ENCODE measurements at regions not wholly inside any gene's neighbourhood (a gene's known extent, or its start where the extent isn't known, plus 50 kb on each side); places are given as distances from the start of the nearest gene placed in this dataset.
A peak's percentile ranks its signal among the peaks of the same experiment; 100 is the strongest.

- TF ChIP-seq, protein P1, sequence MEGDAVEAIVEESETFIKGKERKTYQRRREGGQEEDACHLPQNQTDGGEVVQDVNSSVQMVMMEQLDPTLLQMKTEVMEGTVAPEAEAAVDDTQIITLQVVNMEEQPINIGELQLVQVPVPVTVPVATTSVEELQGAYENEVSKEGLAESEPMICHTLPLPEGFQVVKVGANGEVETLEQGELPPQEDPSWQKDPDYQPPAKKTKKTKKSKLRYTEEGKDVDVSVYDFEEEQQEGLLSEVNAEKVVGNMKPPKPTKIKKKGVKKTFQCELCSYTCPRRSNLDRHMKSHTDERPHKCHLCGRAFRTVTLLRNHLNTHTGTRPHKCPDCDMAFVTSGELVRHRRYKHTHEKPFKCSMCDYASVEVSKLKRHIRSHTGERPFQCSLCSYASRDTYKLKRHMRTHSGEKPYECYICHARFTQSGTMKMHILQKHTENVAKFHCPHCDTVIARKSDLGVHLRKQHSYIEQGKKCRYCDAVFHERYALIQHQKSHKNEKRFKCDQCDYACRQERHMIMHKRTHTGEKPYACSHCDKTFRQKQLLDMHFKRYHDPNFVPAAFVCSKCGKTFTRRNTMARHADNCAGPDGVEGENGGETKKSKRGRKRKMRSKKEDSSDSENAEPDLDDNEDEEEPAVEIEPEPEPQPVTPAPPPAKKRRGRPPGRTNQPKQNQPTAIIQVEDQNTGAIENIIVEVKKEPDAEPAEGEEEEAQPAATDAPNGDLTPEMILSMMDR (IDR thresholded peaks at IDR 0.05; ENCODE audit: unreplicated experiment), result no peak
- peaks cover 6% of the 10 kb centered on the region for H3K4me1 Mint-ChIP-seq
- H3K27ac Mint-ChIP-seq, result peak overlapping the region; percentile 30
- H3K9me3 Mint-ChIP-seq, result peaks cover 24% of the 10 kb centered on the region
- DNase-seq (ENCODE audit: low spot score in 2 of 2, unreplicated experiment in 2 of 2), result no peak
- H3K36me3 Mint-ChIP-seq, result no peaks in the 10 kb centered on the region
- no peak overlapping the region for H3K4me3 Mint-ChIP-seq
- peaks cover 11% of the 10 kb centered on the region for H3K27me3 Mint-ChIP-seq (ENCODE audit: low read depth)
These were observed 72.0 kb upstream of the BACE2 start for GRCh38 chr21:41095983-41096382.

DNA sequence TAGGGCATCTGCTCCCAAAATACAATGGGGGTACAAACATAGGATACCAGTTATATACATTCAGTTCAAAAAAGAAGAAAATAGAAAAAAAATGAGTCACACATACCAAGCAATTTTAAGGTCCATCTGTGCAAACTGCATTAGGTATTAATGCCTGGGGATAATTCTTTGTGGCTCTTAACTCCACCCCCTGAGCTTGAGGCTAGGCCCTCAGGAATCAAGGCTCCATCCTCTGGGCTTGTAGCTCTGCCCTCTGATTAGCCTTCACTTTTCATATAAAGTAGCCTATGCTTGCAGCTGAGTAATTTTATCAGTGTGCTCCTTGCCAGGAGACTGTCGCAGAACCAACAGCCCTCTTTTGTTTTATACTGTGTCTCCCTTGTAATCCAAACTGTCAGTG lies 69.9 kb upstream of the BACE2 start:
- no peak overlapping the region for H3K4me3 Mint-ChIP-seq
- no peak overlapping the region for H3K27ac Mint-ChIP-seq
- H3K36me3 Mint-ChIP-seq, result no peaks in the 10 kb centered on the region
- peaks cover 14% of the 10 kb centered on the region for H3K4me1 Mint-ChIP-seq
- peaks cover 24% of the 10 kb centered on the region for H3K9me3 Mint-ChIP-seq
- peaks cover 14% of the 10 kb centered on the region for H3K27me3 Mint-ChIP-seq (ENCODE audit: low read depth)
- TF ChIP-seq, protein P1 (IDR thresholded peaks at IDR 0.05; ENCODE audit: unreplicated experiment), result no peak
- DNase-seq (ENCODE audit: low spot score in 2 of 2, unreplicated experiment in 2 of 2), result no peak

GRCh38 chr21:41098481-41099042 lies 69.4 kb upstream of the BACE2 start:
- TF ChIP-seq, protein P1 (IDR thresholded peaks at IDR 0.05; ENCODE audit: unreplicated experiment), result no peak
- DNase-seq (ENCODE audit: low spot score in 2 of 2, unreplicated experiment in 2 of 2), result no peak

DNA sequence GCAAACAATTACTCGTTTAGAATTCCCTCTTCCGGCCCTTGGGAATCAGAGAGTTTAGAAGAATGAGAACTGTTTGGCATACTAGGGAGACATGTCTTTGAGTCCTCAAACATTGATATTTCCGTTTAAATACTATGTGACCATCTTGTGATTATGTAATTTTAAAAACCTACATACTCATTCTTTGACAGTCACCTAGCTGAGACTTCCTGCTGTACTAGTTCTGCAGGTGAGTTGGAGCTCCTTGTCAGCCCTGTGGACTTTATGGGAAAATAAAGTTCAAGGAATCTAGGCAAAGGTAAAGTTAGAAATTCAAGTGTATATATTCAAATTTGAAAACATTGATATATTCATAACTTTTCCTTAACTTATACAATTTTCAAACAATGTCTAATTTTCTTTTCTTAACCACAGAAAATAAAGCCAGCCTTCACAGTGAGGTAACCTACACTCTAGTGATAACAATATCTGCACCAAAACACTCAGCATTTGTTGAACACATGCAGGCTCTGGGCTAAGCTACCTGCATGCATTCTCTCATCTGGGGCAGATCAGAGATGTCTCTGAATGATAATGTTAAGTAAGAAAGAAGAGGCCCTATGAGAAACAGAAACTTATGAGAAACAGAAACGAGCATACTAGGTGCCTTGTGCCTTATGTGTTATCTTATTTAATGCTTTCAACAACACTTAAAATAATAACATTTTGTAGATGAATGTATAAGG lies 67.0 kb upstream of the BACE2 start:
- Mint-ChIP-seq H3K27me3 (ENCODE audit: low read depth) (peaks cover 32% of the 10 kb centered on the region), H3K27ac (no peak overlapping the region), H3K4me3 (no peak overlapping the region), H3K36me3 (no peaks in the 10 kb centered on the region), H3K4me1 (peaks cover 10% of the 10 kb centered on the region), H3K9me3 (peaks cover 24% of the 10 kb centered on the region)
- TF ChIP-seq, protein P1 (IDR thresholded peaks at IDR 0.05; ENCODE audit: unreplicated experiment), result no peak
- no peak for DNase-seq (ENCODE audit: low spot score in 2 of 2, unreplicated experiment in 2 of 2)

More at GRCh38 chr21:41098481-41099042, 69.4 kb upstream of the BACE2 start:
- peaks cover 24% of the 10 kb centered on the region for H3K9me3 Mint-ChIP-seq
- no peak overlapping the region for H3K4me3 Mint-ChIP-seq
- H3K36me3 Mint-ChIP-seq, result no peaks in the 10 kb centered on the region
- peaks cover 14% of the 10 kb centered on the region for H3K4me1 Mint-ChIP-seq
- H3K27ac Mint-ChIP-seq, result no peak overlapping the region
- H3K27me3 Mint-ChIP-seq (ENCODE audit: low read depth), result peaks cover 14% of the 10 kb centered on the region

GRCh38 chr21:41102281-41102680 lies 65.7 kb upstream of the BACE2 start:
- no peak overlapping the region for H3K4me3 Mint-ChIP-seq
- H3K9me3 Mint-ChIP-seq, result peaks cover 24% of the 10 kb centered on the region
- TF ChIP-seq, protein P1 (IDR thresholded peaks at IDR 0.05; ENCODE audit: unreplicated experiment), result no peak
- no peaks in the 10 kb centered on the region for H3K36me3 Mint-ChIP-seq
- H3K27me3 Mint-ChIP-seq (ENCODE audit: low read depth), result peaks cover 30% of the 10 kb centered on the region
- H3K27ac Mint-ChIP-seq, result no peak overlapping the region
- DNase-seq (ENCODE audit: low spot score in 2 of 2, unreplicated experiment in 2 of 2), result no peak
- peaks cover 8% of the 10 kb centered on the region for H3K4me1 Mint-ChIP-seq
